Body of pancreas (tissue), 4 donors: ENCODE measurements at regions not wholly inside any gene's neighbourhood (a gene's known extent, or its start where the extent isn't known, plus 50 kb on each side); places are given as distances from the start of the nearest gene placed in this dataset.

Experiments used
- ATAC-seq: fragments of 150-250 bp; one replicate; pipeline ENCODE4 v1.9.1; 2016
- DNase-seq, 4 donors: peaks; one replicate each; pipeline ENCODE4 v3.0.0-alpha.2; 2019
- H3K27ac ChIP-seq, 4 donors: fragments of 200-600 bp; sonication (generic); 1 replicate in 3 of 4; 2 replicates in 1 of 4; pipeline versions ENCODE4 v1.5.1 to v1.6.1; 2016 to 2019; ENCODE audit warnings: mild to moderate bottlenecking in 1 of 4, mixed read lengths in 1 of 4, moderate library complexity in 1 of 4
- H3K27me3 ChIP-seq, 2 donors: fragments of 200-600 bp; sonication (generic); one replicate each; pipeline ENCODE4 v1.6.0; 2016; ENCODE audit warnings: mild to moderate bottlenecking in 1 of 2
- H3K36me3 ChIP-seq, 2 donors: fragments of 200-600 bp; sonication (generic); replicated peaks in 1 of 2; 2 replicates each; pipeline ENCODE4 v1.5.1; 2016; ENCODE audit warnings: low read depth in 2 of 2; ENCODE audit not compliant: insufficient read depth in 1 of 2
- H3K4me1 ChIP-seq: fragments of 200-600 bp; sonication (generic); one replicate; pipeline ENCODE4 v1.6.0; 2016
- H3K4me3 ChIP-seq, 2 donors: fragments of 200-600 bp; sonication (generic); 1 replicate in 1 of 2; 2 replicates in 1 of 2; pipeline ENCODE4 v1.5.1; 2016 to 2019
- H3K9me3 ChIP-seq, 3 donors: fragments of 200-600 bp; sonication (generic); 1 replicate in 2 of 3; 2 replicates in 1 of 3; pipeline ENCODE4 v1.5.1; 2016
- CTCF ChIP-seq, 7 experiments: fragments of 450-650 bp in 4 of 7; fragments of 200-600 bp in 3 of 7; sonication (generic) in 3 of 7; IDR thresholded peaks; one replicate each; pipeline ENCODE4 v1.5.1; 2016 to 2019; ENCODE audit warnings: antibody characterized with exemption in 7 of 7
- POLR2A ChIP-seq, 3 donors: fragments of 450-650 bp; IDR thresholded peaks; one replicate each; pipeline ENCODE4 v1.6.1; 2016; ENCODE audit warnings: antibody characterized with exemption in 3 of 3, mild to moderate bottlenecking in 2 of 3
- WGBS, 2 donors: methylation state at CpG; one replicate each; pipeline ENCODE4 v1.1.5; 2017; 5-methylcytosine and 5-hydroxymethylcytosine counted together
- intact Hi-C: fragments of 100-400 bp; cut with DNase I; formaldehyde crosslinking; loops from one replicate; pipeline ENCODE4 v1.15.1; 2023

DNA sequence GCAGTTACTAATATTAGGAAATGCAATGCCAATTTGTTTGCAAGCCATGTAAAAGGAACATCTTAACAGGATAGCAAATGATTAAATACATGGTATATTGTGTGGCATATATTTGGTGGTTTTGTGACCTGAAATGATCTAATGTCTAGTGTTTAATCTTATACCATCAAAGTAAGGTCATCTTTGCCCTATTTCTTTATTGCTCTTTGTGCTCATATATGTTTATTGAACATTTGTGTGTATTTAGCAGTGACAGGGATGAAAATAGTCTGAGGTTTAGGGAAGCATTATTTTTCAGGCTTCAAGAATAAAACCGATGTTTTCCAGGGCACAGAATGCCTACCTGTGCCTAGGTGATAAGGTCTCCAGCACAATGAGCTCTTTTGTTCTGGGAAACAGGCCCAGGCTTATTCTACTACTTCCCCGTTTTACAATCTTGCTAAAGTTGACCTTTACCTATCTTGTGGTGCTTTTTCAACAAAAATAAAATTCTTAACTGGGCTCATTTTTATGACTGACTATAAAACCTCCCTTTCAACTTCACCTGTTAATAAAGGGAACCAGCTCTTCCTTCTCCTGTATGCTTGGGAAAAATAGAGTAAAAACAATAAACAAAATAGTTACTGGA, 105.6 kb upstream of the ANKH start:
- Histone ChIP-seq H3K27me3 (no peaks in the 10 kb centered on the region), H3K9me3 (no peaks in the 10 kb centered on the region), H3K36me3 (no peaks in the 10 kb centered on the region), H3K27ac (peak overlapping the region in 1 of 4 donors; percentile 40), H3K4me1 (no peaks in the 10 kb centered on the region), H3K4me3 (no peak overlapping the region)
- DNase-seq = peak in 1 of 4 donors; percentile 13
- WGBS, 2 donors = 11 to 15% methylated on average over 2 of the region's 2 CpGs
- intact Hi-C loops = no loop called here
- peak; percentile 40 for ATAC-seq
- TF ChIP-seq CTCF (IDR thresholded peaks at IDR 0.05) (no peak), POLR2A (IDR thresholded peaks at IDR 0.05) (no peak)

DNA sequence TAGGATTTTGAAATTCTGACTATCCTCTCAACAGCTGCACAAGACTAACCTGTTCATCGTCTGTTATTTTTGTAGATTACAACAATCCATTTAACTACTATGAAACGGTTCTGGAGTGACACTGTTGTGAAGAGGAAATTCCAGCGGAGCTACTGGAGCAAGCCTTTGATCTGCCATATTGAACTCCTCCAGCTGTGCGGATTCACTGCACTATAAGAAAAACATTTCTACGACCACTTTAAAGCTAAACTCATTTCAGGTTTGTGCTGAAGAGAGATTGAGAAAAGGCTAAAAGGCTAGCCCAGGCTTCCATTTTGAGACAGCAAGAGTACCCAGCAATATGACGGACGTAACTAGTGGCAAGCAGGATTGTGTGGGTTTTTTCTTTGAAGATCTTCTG, 104.9 kb upstream of the ANKH start:
- Histone ChIP-seq H3K27me3 (no peaks in the 10 kb centered on the region), H3K4me1 (no peaks in the 10 kb centered on the region), H3K9me3 (no peaks in the 10 kb centered on the region), H3K36me3 (no peaks in the 10 kb centered on the region), H3K4me3 (no peak overlapping the region), H3K27ac (no peak overlapping the region)
- DNase-seq (no peak), ATAC-seq (no peak)
- intact Hi-C loops = no loop called here
- 79 to 86% methylated on average over 7 of the region's 7 CpGs for WGBS, 2 donors
- TF ChIP-seq POLR2A (IDR thresholded peaks at IDR 0.05) (no peak), CTCF (IDR thresholded peaks at IDR 0.05) (no peak)

- H3K36me3 ChIP-seq = no peaks in the 10 kb centered on the region
- H3K27me3 ChIP-seq = no peaks in the 10 kb centered on the region
- H3K27ac ChIP-seq = no peak overlapping the region
- H3K4me3 ChIP-seq = no peak overlapping the region
- H3K9me3 ChIP-seq = no peaks in the 10 kb centered on the region
- 79 to 82% methylated on average over 3 of the region's 3 CpGs for WGBS, 2 donors
- DNase-seq (no peak), ATAC-seq (no peak)
- no peaks in the 10 kb centered on the region for H3K4me1 ChIP-seq
- TF ChIP-seq CTCF (IDR thresholded peaks at IDR 0.05) (no peak), POLR2A (IDR thresholded peaks at IDR 0.05) (no peak)
- intact Hi-C loops = no loop called here
Measured at GRCh38 chr5:14971873-14972272, 100.3 kb upstream of the ANKH start.

DNA sequence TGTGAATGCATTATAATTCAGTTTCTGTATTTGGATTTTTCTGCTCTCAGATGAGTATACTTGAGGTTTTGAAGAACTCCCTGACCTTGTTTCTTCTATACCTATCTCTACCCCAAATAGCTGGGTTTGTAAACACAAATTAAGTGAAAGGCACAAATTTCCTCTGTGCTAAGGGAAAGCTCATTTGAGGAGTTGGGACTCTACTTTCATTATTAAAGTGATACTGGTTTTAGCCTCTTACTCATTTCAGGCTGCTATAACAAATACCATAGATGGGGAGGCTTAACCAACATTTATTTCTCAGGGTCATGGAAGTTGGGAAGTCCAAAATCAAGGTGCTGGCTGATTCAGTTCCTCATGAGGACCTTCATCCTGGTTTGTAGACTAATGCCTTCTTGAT, 97.2 kb upstream of the ANKH start:
- H3K27ac ChIP-seq = no peak overlapping the region
- no peaks in the 10 kb centered on the region for H3K27me3 ChIP-seq
- no peaks in the 10 kb centered on the region for H3K9me3 ChIP-seq
- DNase-seq (no peak), ATAC-seq (no peak)
- H3K36me3 ChIP-seq = no peaks in the 10 kb centered on the region
- no peaks in the 10 kb centered on the region for H3K4me1 ChIP-seq
- intact Hi-C loops = no loop called here
- H3K4me3 ChIP-seq = no peak overlapping the region
- no peak for TF ChIP-seq POLR2A (IDR thresholded peaks at IDR 0.05)
- no peak for TF ChIP-seq CTCF (IDR thresholded peaks at IDR 0.05)

- Histone ChIP-seq H3K27me3 (no peaks in the 10 kb centered on the region), H3K36me3 (no peaks in the 10 kb centered on the region), H3K4me3 (no peak overlapping the region), H3K9me3 (no peaks in the 10 kb centered on the region), H3K4me1 (no peaks in the 10 kb centered on the region), H3K27ac (no peak overlapping the region)
- ATAC-seq = no peak
- TF ChIP-seq CTCF (IDR thresholded peaks at IDR 0.05) (no peak), POLR2A (IDR thresholded peaks at IDR 0.05) (no peak)
- intact Hi-C loops = no loop called here
- no peak for DNase-seq
- 60 to 62% methylated on average over 6 of the region's 6 CpGs for WGBS, 2 donors
Measured at GRCh38 chr5:14967166-14967565, 95.6 kb upstream of the ANKH start.
